DMS79 (cell line): ENCODE measurements at regions not wholly inside any gene's neighbourhood (a gene's known extent, or its start where the extent isn't known, plus 50 kb on each side); places are given as distances from the start of the nearest gene placed in this dataset.
"Not testable (repeated sequence)": the region's sequence is repeated elsewhere in the genome, so short reads cannot be mapped to it uniquely, and the experiment has no call there.

ENCODE experiments used
- DNase-seq: peaks from one replicate; lab custom pipeline; 2025; lab: John Stamatoyannopoulos, UW

DNA sequence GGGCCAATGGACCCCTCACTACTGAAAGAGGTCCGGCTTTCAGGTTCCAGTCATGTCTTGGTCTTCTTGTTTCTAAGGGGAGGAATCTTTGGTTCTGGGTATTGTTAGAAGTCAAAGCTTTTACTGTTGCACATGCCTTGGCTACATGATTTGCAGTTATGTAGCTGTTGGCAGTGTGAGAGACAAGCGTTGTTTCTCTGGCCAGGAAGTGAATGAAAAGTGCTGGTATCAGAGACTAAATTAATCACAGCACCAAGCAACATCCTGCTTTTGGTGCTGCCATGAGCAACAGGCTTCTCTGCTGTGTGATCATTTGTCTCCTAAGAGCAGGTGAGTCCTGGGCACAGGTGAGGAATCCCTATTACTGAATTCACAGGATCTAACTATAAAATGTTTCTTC is 100.1 kb upstream of the PRSS3 start:
- no peak for DNase-seq

DNA sequence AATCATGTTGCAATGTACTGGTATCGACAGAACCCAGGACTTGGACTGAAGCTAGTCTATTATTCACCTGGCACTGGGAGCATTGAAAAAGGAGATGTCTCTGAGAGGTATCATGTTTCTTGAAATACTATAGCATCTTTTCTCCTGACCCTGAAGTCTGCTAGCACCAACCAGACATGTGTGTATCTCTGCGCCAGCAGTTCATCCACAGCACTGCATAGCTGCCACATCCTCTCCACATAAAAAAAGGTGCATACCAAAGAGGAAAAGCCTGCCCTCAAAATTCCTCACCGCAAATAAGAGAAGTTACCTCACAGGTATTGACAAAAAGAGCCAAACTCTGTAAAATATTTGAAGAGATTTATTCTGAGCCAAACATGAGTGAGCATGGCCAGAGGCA is 99.5 kb upstream of the PRSS3 start:
- DNase-seq, result no peak

DNA sequence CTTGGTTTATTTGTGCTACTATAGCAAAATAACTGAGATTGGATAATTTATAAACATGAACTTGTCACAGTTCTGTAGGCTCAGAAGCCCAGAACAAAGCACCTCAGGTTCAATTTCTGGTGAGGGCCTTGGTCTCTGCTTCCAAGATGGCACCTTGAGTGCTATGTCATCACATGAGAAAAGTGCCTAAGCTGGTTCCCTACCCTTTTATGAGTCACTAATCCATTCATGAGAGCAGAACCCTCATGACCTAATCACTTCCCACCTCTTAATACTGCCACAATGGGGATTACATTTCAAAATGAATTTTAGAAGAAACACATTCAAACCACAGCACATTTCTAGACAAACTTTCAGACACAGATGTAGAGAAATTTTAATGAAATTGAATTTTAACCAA is 98.2 kb upstream of the PRSS3 start:
- DNase-seq, result no peak

DNA sequence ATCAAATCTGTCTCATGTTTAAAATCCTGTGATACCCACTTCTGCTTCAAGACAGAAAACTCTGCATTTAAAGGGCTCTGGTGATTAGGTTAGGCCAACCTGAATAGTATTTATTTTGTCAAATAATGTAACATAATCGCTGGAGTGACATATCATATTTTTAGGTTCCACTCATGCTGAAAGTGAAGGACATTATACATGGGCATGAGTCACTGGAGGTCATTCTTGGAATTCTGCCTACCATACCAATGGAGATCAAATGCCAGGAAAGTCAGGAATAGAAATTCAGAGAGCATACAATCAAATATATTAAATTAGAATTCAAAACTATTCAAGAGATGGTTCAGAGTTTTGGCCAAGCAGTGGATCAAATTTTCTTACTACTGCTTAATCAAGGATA is 97.1 kb upstream of the PRSS3 start:
- no peak for DNase-seq

DNA sequence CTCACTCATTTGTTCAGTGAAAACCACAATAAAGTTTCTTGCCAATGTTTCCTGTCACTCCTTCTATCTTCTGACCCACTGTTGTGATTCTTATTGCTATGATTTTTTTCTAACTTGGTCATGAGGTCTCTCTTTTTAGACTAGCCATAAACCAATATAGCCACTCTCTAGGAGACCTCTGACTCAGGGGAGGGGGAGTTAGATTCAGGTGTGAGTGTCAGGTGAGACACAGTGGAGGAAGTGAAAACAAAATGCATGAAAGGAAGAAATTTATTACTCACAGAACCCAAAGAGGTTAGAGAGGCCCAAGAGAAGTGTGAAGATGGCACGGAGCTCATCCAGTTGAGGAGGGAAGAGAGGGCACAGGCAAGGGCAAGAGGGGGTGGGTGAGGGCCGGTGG is 94.4 kb upstream of the PRSS3 start:
- DNase-seq, result not testable (repeated sequence)

DNA sequence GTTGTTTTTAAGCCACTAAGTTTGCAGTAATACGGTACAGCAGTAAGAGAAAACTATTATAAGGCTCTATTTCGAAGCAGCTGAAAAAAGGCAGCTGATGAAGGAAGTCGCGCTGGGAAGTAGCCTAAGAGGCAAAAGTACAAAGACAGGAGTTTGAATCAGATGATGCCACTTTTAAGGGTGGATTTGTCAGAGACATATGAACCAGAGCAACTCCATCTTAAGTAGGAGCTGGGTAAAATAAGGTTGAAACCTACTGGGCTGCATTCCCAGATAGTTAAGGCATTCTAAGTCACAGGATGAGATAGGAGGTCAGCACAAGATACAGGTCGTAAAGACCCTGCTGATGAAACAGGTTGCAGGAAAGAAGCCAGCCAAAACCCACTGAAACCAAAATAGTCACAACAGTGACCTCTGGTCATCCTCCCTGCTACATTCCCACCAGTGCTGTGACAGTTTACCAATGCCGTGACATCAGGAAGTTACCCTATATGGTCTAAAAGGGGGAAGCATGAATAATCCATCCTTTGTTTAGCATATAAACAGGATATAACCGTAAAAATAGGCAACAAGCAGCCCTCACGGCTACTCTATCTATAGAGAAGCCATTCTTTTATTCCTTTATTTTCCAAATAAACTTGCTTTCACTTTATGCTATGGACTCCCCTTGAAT is 91.8 kb upstream of the PRSS3 start:
- DNase-seq, result no peak

DNA sequence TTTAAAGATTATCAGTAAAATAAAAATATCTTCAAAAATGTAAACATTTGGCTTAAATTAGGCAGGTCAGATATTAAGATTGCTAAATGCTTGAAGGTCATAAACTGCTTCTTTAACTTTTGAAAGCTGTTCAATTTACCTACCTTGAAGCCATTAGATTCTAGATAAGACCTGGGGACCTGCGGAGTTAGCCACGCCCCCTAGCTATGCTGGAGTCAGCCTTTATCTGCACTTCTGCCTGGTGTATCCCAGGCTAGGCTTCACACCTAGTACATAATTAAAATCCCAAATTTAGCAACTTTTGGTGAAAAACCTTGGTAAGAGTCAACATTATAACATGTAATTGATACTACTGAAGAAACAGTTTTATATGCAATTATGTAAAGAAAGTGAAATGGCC is 89.9 kb upstream of the PRSS3 start:
- not testable (repeated sequence) for DNase-seq

DNA sequence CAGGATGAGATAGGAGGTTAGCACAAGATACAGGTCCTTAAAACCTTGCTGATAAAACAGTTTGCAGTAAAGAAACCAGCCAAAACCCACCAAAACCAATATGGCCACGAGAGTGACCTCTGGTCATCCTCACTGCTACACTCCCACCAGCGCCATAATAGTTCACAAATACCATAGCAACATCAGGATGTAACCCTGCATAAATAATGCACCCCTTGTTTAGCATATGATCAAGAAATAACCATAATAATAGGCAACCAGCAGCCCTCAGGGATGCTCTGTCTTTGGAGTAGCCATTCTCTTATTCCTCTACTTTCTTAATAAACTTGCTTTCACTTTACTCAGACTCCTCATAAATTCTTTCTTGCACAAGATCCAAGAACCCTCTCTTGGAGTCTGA is 86.9 kb upstream of the PRSS3 start:
- no peak for DNase-seq

DNA sequence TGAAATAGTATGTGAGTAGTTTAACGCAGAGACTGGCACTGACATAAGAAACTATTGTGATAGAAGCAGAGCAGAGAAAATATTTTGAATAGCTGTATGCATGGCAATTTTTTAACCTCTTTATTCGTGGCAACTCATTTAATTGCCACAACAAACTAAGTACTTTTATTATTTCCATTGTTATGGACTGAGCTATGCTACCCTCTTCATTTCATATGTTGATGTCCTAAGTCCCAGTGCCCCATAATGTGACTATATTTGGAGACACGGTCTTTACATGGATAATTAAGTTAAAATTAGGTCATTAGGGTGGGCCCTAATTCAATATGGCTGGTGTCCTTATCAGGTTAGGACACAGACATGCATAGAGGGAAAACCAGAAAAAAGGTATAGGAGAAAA is 86.1 kb upstream of the PRSS3 start:
- no peak for DNase-seq

DNA sequence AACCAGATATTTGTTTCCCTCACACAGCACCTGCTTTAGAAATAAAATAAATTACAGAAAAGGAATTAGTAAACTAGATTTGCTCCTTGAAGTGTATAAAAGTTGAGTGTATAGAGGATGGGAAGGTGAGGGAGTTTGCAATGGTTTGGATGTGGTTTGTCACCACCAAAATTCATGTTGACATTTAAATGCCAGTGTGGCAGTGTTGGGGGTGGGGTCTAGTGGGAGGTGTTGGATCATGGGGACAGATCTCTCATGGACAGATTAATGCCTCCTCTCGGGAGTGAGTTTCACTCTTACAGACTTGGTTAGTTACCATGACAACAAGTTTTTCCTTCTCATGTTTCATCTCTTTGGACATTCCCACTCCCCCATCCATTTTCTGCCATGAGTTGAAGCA is 83.9 kb upstream of the PRSS3 start:
- not testable (repeated sequence) for DNase-seq

DNA sequence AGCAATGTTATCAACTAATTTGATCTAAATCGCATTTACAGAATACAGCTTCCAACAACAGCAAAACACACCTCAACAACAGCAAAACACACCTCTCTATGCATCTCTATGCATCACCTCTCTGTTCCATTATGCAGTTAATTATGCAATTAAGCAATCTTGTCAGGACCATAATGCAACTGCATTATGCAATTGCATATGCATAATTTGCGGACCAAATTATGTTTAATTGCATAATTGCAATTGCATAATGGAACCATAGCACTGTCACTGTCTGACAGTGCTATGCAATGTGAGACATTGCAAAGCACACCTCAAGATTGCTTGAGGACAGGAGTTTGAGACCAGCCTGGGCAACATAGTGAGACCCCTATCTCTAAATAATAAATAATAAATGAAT is 80.4 kb upstream of the PRSS3 start:
- no peak for DNase-seq

DNA sequence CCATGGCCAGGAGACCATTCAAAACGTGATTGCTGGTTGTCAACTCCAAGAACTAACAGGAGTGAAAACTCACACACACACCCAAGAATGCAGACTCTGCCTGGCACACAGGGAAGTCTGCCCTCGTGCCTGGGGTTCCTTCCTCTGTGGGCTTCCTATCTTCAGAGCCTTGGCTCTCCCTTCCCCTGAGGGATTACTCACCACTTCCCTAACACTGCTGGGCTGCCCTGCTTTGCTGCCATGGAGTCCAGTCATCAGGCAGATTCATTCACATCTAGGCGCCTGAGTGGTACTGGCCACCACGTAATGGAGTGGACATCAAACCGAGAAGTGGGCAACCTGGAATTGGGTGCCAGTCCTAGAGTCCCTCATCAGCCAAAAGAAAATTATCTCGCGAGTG is 76.4 kb upstream of the PRSS3 start:
- no peak for DNase-seq

DNA sequence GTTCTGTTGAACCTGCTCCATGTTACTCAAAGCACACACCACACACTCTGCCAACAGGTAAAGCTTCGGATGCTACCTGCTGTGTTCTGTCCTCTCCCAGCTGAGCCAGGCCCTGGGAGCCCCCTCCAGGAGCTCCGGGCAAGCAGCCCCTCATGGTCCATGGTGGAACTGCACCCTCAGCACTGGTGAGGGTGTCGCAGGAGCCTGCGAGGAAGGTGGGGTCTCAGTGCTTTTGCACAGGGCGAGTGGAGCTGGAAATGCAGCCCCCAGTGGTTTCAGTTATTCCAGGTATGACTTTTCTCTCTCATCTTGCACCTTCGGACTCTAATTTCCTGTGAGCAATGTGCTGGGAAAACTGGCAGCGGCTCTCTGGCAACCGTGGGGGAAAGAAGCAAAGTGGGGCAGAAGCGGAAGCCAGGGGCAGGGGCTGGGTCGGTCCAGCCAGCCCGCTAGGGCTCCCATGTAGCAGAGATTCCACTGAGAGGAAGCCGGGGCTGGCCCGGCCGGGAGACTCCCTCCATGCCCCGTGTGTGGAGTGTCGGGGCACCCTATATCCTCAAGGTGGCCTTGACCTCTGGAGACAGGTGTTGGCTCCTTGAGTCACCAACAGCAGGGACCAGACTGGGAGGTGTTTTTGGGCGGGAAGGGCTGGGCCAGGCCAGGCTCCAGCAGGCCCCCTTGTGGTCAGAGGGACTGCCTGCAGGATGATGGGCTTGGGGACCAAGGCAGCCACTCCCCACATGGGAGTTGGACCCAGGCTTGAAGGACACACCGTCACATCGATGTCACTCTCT is 75.6 kb upstream of the PRSS3 start:
- no peak for DNase-seq

DNA sequence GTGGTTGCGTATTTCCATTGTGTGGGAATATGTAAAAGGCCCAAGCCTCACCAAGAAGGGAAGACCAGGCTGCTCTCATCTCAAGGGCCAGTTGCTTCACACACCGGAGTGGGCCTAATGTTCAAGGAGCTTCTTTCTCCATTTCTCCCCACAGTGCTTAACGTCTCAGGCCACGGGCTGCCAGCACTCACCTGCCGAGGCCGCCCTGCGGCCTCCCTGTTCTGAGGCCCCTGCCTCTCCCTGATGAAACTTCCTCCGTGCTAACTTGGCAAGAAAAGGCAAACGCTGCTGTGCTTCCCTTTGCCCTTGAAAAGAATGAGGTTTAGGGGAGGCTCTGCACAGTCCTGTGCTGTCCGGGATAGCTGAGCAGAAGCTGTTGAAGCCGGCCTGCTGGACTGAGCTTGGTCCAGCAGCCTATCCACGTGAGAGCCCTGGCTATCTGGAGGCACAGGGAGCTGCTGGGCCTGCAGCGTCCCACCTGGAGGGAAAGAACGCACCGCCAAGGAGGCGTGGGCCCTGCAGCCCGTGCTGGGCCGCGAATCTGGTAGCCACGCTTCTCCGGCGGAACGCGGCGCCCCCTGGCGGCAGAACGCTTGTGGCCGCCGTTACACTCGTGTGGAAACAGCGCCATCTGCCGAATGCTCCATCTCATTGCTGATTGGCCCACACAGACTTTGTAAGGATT is 73.5 kb upstream of the PRSS3 start:
- peak; percentile 49 for DNase-seq

DNA sequence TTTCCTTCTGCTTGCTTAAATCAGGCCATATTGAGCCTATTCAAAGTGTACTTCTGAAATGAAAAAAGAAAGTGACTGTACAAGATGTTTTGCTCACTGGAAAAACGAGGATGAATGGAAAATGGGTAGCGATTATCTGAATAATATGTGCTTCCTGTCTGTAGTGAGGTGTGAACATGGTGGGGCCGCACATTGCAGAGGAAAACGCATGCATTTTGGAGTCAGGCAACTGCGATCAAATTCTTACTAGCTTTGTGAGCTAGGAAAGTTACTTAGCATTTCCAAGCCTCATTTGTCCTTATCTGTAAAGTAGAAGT is 73.0 kb upstream of the PRSS3 start:
- no peak for DNase-seq

DNA sequence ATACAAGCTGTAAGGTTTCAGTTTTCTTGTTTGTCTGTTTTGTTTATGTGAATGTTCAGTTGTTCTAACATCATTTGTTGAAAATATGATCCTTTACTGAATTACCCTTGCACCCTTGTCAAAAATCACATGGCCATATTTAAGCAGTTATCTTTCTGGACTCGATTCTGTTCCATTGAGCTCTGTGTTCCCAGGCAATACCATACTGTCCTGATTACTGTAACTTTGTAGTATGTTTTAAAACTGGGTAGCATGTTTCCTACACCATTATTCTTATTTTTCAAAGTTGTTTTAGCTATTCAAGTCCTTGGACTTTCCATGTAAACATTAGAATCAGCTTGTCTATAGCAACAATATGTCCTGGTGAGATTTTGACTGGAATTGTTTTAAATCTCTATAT is 66.7 kb upstream of the PRSS3 start:
- DNase-seq, result no peak

DNA sequence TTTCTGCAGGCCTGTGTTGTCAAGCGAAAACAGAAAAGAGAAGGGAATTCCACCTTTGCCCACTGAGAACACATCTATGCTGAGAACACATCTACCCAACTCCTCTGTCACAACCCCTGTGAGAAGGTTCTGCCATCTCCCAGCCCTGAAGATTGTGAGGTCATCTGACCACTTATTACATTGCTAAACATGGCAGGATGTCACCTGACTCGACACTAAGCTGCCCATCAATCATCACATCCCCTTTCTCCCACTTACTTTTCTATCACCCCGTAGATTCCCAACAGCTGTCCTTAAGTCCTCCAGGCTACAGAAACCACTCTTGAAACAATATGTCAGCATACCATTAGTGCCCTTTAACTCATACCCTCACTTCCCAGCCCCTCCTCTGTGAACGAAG is 64.2 kb upstream of the PRSS3 start:
- DNase-seq, result no peak

DNA sequence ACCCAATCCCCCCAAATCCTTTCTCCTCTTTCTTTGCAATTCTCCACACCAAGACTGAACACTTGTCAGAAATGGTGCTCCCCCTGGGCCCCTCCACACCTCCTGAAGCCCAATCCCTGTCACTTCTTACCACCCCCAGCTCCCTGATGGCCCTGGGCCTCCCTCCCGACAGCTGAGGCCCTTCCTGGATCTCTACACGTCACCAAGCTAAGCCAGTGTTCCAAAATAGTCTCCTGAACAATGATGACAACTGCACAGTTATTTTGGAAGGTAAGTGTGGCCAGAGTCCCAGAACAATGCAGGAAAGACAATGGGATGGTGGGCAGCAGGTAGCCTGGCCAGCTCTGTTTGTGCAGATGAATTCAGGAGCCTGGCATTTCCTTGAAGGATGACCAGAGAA is 63.7 kb upstream of the PRSS3 start:
- DNase-seq, result no peak

DNA sequence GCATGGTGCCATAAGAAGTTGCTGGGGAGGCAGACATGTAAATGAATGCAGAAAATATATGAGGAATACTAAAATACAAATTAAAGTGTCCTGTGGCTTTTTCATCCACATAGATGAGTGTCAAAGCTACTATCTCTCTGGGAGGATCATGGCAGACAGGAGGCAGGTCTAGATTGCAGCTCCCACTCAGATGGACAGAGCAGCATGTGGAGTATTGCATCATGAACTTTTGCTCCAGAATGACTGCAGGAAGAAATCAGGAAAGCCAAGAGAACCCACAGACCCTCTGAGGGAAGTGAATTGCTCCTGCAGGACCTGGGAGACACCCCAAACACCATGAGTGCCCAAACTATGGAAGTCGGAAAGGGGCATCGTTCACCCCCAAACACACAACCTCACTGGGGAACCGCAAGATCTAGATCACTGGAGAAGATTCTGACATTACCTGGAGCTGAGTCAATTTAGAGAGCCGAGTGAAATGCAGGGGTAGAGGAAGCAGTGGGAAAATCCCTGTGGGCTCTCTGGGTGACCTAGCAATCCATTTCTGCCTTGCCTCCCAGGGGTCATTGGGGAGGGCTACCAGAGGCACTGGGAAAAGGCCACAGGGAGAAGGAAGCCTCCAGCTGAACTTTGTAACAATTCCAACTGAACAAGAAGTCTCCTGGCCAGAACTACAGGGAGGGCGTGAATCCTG is 61.0 kb upstream of the PRSS3 start:
- not testable (repeated sequence) for DNase-seq

DNA sequence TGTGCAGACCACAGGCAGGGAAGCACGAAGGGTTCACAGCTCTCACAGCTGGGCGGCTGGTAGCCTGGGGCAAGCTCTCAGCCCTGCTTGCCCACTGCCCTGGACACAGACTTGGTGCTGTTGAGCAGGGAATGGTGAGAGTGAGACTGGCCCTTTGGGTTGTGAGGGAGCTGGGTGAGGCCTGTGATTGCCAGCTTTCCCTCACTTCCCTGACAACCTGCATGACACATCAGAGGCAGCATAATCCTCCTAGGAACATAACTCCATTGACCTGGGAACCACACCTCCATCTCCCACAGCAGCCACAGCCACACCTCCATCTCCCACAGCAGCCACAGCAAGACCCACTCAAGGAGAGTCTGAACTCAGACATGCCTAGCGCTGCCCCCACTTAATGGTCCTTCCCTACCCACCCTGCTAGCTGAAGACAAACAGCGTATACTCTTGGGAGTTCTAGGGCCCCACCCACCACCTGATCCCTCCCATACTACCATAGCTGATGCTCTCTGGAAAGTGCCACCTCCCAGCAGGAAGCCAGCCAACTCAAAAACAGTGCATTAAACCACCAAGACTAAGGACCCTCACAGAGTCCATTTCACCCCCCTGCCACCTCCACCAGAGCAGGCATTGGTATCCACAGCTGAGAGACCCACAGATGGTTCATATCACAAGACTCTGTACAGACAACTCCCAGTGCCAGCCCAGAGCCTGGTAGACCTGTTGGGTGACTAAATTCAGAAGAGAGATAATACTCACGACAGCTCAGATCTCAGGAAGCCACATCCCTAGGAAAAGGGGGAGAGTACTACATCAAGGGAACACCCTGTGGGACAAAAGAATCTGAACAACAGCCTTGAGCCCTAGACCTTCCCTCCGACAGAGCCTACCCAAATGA is 60.2 kb upstream of the PRSS3 start:
- not testable (repeated sequence) for DNase-seq

DNA sequence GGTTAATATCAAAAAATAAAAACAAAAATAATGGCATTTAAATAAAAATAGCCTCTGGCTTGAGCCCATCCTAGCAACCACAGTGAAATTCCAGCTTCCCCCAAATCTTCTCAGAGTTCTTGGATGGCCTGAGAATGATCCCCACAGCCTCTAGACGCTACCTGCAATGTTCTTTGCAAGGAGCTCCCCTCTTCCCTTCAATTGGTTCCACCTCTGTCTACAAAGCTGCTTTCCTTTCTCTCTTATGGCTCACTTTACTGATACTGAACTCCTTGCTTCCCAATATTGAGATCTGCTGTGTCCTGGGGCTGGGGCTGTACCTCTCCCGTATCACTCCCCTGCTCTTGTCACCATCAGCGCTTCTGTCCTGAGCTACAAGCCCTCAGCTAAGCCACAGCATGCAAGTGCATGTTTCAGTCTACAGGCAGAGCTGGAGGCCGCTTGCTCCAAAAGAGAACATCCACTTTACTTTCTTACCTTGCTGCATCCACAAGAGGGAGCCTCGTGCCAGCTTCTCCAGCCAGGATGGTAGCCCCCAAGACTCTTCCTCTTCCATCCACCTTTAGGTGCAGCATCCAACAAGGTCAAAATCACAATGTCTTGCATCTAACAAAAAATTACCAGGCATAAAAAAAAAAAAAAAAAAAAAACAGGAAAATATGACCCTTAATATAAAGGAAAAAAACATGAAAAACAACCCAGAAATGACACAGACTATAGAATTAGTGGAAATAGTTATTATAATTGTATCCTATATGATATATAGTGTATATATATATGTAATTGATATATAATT is 57.4 kb upstream of the PRSS3 start:
- DNase-seq, result peak; percentile 18
